Keratinocyte (primary cell): ENCODE measurements at regions not wholly inside any gene's neighbourhood (a gene's known extent, or its start where the extent isn't known, plus 50 kb on each side); places are given as distances from the start of the nearest gene placed in this dataset.

Experiments used
- CTCF ChIP-seq, 3 experiments: IDR thresholded peaks in 1 of 3; conservative IDR thresholded peaks in 1 of 3; optimal IDR thresholded peaks in 1 of 3; 2 replicates in 2 of 3; 3 replicates in 1 of 3; pipeline versions ENCODE3 to v1.5.1; 2011; ENCODE audit warnings: low read length in 3 of 3, mild to moderate bottlenecking in 3 of 3, moderate library complexity in 2 of 3, control low read depth in 1 of 3, inconsistent platforms in 1 of 3; ENCODE audit not compliant: insufficient read depth in 2 of 3; ENCODE audit errors: extremely low read depth in 1 of 3
- EZH2 ChIP-seq: IDR thresholded peaks from one replicate; pipeline ENCODE4 v1.6.1; 2012; ENCODE audit warnings: inconsistent platforms, mild to moderate bottlenecking, low read length, moderate library complexity

GRCh38 chrX:25519258-25519657 lies 503.5 kb upstream of the ARX start:
- TF ChIP-seq CTCF (optimal IDR thresholded peaks at IDR 0.05 in 1 of 3, IDR thresholded peaks at IDR 0.05 in 1 of 3, conservative IDR thresholded peaks at IDR 0.05 in 1 of 3; ENCODE audit: extremely low read depth in 1 of 3, insufficient read depth in 2 of 3, low read length in 3 of 3) = no peak
- no peak for TF ChIP-seq EZH2
